HFFc6 (cell line): ENCODE measurements at regions not wholly inside any gene's neighbourhood (a gene's known extent, or its start where the extent isn't known, plus 50 kb on each side); places are given as distances from the start of the nearest gene placed in this dataset.

Source experiments
- DNase-seq: peaks from one replicate; pipeline ENCODE4 v3.0.0-alpha.2; 2018
- H3K27ac Mint-ChIP-seq: 2 replicates; pipeline ENCODE4 v1.8.0; 2020; ENCODE audit warnings: mild to moderate bottlenecking, mixed read lengths
- H3K27me3 Mint-ChIP-seq: 2 replicates; pipeline ENCODE4 v1.8.0; 2021; ENCODE audit warnings: mild to moderate bottlenecking, moderate library complexity, mixed read lengths; ENCODE audit not compliant: insufficient read depth
- H3K36me3 Mint-ChIP-seq: 2 replicates; pipeline ENCODE4 v1.8.0; 2021; ENCODE audit warnings: low read depth, mixed read lengths
- H3K4me1 Mint-ChIP-seq: 2 replicates; pipeline ENCODE4 v1.8.0; 2020; ENCODE audit warnings: low read depth, mixed read lengths
- H3K4me3 Mint-ChIP-seq: 2 replicates; pipeline ENCODE4 v1.8.0; 2020; ENCODE audit warnings: mild to moderate bottlenecking, moderate library complexity, mixed read lengths
- H3K9me3 Mint-ChIP-seq: 2 replicates; pipeline ENCODE4 v1.8.0; 2020; ENCODE audit warnings: mild to moderate bottlenecking, mixed read lengths
- CTCF ChIP-seq: fragments of 200-600 bp; sonication (generic); IDR thresholded peaks from 2 replicates; pipeline ENCODE4 v1.5.0; 2021; ENCODE audit warnings: antibody characterized with exemption, mild to moderate bottlenecking

- TF ChIP-seq CTCF, result no peak
- H3K27ac Mint-ChIP-seq, result no peak overlapping the region
- H3K9me3 Mint-ChIP-seq, result no peaks in the 10 kb centered on the region
- DNase-seq, result no peak
- peaks cover 2% of the 10 kb centered on the region; the same call in 1 of the 2 replicates for H3K27me3 Mint-ChIP-seq
- H3K36me3 Mint-ChIP-seq, result no peaks in the 10 kb centered on the region; the same call in 1 of the 2 replicates
- H3K4me1 Mint-ChIP-seq, result peaks cover 19% of the 10 kb centered on the region
- H3K4me3 Mint-ChIP-seq, result no peak overlapping the region
Measured at GRCh38 chr3:147000274-147000673, 395.1 kb upstream of the PLSCR5 start.

GRCh38 chr3:146991907-146992306 is 386.8 kb upstream of the PLSCR5 start:
- Mint-ChIP-seq H3K9me3 (no peaks in the 10 kb centered on the region), H3K27me3 (no peaks in the 10 kb centered on the region), H3K4me1 (peaks cover 23% of the 10 kb centered on the region), H3K4me3 (no peak overlapping the region), H3K27ac (no peak overlapping the region), H3K36me3 (no peaks in the 10 kb centered on the region)
- TF ChIP-seq CTCF, result no peak
- DNase-seq, result no peak

GRCh38 chr3:146975476-146975875 is 370.3 kb upstream of the PLSCR5 start:
- DNase-seq, result no peak
- H3K36me3 Mint-ChIP-seq, result peaks cover 1% of the 10 kb centered on the region; the same call in 1 of the 2 replicates
- no peak overlapping the region for H3K27ac Mint-ChIP-seq
- no peak overlapping the region for H3K4me3 Mint-ChIP-seq
- no peaks in the 10 kb centered on the region for H3K27me3 Mint-ChIP-seq
- H3K9me3 Mint-ChIP-seq, result no peaks in the 10 kb centered on the region
- H3K4me1 Mint-ChIP-seq, result peaks cover 19% of the 10 kb centered on the region
- no peak for TF ChIP-seq CTCF

- Mint-ChIP-seq H3K4me3 (no peak overlapping the region), H3K4me1 (peaks cover 24% of the 10 kb centered on the region), H3K9me3 (no peaks in the 10 kb centered on the region), H3K27ac (no peak overlapping the region), H3K27me3 (no peaks in the 10 kb centered on the region), H3K36me3 (peaks cover 6% of the 10 kb centered on the region)
- TF ChIP-seq CTCF, result no peak
- DNase-seq, result no peak
Measured at GRCh38 chr3:146975032-146975431, 369.9 kb upstream of the PLSCR5 start.

GRCh38 chr3:146974001-146974400 is 368.9 kb upstream of the PLSCR5 start:
- H3K4me3 Mint-ChIP-seq, result no peak overlapping the region
- H3K27me3 Mint-ChIP-seq, result no peaks in the 10 kb centered on the region
- peaks cover 6% of the 10 kb centered on the region for H3K36me3 Mint-ChIP-seq
- H3K27ac Mint-ChIP-seq, result no peak overlapping the region
- H3K4me1 Mint-ChIP-seq, result peaks cover 34% of the 10 kb centered on the region
- TF ChIP-seq CTCF, result no peak
- H3K9me3 Mint-ChIP-seq, result no peaks in the 10 kb centered on the region
- no peak for DNase-seq

GRCh38 chr3:146972726-146973125 is 367.6 kb upstream of the PLSCR5 start:
- peak overlapping the region; percentile 63 for H3K27ac Mint-ChIP-seq
- peak; percentile 30 for DNase-seq
- TF ChIP-seq CTCF, result no peak
- peaks cover 6% of the 10 kb centered on the region for H3K36me3 Mint-ChIP-seq
- no peak overlapping the region for H3K4me3 Mint-ChIP-seq
- peaks cover 47% of the 10 kb centered on the region for H3K4me1 Mint-ChIP-seq
- H3K9me3 Mint-ChIP-seq, result no peaks in the 10 kb centered on the region
- H3K27me3 Mint-ChIP-seq, result no peaks in the 10 kb centered on the region
